GM18951 (cell line): ENCODE measurements at regions not wholly inside any gene's neighbourhood (a gene's known extent, or its start where the extent isn't known, plus 50 kb on each side); places are given as distances from the start of the nearest gene placed in this dataset.

Experiments
- POLR2A ChIP-seq: IDR thresholded peaks from 4 replicates; pipeline ENCODE4 v1.6.1; 2011; ENCODE audit warnings: mild to moderate bottlenecking; ENCODE audit not compliant: insufficient read length, insufficient read depth; ENCODE audit errors: extremely low read depth
- in situ Hi-C: fragments of 300-500 bp; cut with MboI; formaldehyde crosslinking; loops from one replicate; pipeline ENCODE4 v1.12.0; 2022; ENCODE audit warnings: low sequenced_read_pairs, mixed read lengths, inconsistent platforms; ENCODE audit not compliant: unreplicated experiment

DNA sequence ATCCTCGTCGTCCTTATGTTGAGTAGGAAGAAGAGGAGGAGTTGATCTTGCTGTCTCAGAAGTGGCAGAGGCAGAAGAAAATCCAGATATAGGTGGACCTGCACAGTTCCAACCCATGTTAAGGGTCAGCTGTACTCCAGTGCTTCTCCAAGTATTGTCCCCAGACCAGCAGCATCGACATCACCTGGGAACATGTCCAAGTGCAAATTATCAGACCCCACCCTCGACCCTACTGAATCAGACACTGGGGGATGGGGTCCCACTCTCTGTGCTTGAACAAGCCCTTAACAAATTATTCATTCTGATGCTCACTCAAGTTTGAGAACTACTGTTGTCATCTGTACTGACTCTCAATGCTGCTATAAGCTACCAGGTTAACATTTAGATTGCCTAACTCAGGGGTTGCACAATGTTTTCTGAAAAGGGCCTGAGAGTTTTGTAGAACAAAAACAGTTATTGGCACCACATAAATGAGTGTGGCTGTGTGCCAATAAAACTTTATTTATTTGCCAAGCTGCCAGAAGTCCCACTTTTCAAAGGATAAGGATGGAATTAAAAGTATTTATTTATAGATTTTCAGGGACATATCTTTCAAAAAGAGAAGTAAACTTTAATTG is 226.7 kb upstream of the IPO5 start:
- in situ Hi-C loops = no loop called here
- no peak for TF ChIP-seq POLR2A

DNA sequence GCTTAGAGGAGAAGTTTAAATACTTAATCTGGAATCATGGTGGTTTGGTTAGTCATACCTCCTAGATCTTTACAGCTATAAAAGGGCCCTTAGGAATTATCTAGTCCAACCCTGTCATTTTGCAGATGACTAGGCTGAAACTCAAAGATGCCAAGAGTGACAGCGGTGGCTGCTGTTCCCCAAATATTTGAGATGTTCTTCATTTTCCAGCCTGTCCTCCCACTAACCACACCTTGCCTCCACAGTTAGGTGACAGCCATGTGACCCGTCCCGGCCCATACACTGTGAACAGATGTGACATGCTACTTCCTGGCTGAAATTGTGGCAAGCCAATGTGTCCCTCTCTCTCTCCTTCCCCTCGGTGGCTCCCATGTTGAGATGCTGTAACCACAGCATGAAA is 225.5 kb upstream of the IPO5 start:
- in situ Hi-C loops = no loop called here
- TF ChIP-seq POLR2A = no peak

DNA sequence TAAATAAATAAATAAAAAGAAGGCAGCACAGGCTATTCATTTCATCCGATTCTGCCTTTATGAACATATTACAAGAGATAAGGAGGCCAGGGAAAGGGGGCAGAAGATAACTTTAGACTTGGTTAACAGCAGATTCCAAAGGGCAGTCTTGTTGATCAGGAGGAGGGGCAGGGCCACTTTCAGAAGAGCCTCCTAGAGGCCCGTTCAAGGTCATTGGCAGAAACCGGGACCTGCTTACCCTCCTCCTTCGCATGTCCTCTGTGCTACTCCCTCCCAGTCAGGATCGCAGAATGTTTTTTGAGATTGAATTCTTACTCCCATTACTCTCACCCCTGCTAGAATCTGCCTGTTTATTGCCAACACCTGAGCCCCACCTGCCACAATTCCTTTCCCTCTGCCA is 217.0 kb upstream of the IPO5 start:
- no peak for TF ChIP-seq POLR2A
- in situ Hi-C loops = no loop called here

DNA sequence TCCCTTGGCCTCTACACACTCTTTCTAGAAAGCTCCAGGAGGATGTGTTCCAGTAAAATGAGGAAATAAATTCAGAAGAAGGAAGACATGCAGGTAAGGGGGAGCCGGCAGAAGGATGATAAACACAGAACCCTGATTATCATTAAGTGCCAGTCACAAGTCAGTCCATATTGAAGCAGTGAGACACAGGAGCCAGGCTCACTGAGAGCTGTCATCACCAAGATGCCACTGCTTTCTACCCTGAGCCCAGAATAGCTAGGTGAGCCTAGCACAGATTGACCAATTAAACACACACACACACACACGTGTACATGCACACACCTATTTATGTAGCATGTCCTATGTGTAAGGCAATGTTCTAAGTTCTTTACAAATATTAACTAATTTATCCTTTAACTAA is 211.4 kb upstream of the IPO5 start:
- in situ Hi-C loops = no loop called here
- no peak for TF ChIP-seq POLR2A

DNA sequence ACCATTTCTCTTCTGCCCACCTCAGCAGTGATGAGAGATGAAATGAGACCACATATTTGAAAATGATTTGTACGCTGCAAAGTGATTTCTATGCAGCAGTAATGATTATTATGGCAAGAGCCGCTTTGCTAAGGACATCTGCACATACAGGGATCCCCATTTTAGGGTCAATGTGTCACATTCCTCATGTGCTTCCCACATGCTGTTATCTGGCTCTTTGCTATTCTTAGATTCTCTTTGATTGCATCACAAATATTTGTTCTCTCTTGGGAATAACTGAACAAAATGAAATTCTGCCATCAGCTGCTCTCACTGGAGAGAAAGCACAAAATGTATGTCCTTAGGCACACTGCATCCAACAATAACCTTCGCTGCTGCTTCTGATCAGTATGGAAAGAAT is 209.5 kb upstream of the IPO5 start:
- in situ Hi-C loops = no loop called here

DNA sequence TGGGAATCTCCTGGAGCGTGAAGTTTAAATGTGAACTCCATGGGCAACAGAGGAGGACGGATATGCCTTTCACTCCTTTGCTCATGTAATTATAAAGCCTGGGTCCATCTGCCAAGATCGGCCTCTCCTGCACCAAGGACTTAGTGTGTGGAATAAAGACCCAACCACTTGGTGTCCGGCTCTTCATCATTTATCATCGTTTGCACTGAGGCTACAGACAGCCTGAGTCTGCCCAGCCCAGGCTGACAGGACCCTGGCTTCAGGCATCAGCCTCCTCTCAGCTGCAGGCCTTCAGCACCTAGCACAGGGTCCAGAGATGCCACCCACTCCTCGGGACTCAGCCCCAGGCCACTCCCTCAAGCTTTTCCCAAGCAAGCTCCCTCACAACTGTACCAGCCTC is 206.8 kb upstream of the IPO5 start:
- no peak for TF ChIP-seq POLR2A

More for the DNA sequence above, 209.5 kb upstream of the IPO5 start:
- TF ChIP-seq POLR2A = no peak

DNA sequence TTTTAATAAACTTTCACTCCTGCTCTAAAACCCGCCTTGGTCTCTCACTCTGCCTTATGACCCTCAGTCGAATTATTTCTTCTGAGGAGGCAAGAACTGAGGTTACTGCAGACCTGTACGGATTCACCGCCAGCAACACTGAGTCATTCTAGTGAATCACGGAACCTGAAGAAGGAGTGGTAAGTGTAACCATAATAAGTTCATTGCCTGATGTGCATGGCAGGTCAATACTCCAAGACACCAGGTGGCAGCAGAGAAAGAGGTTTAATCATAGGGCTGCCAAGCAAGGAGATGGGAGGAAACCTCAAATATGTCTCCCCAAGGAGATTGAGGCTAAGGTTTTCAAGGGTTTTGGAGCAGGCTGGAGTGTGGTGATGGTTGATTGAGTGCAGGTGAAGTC is 204.3 kb upstream of the IPO5 start:
- no peak for TF ChIP-seq POLR2A
- in situ Hi-C loops = no loop called here

More for the DNA sequence above, 206.8 kb upstream of the IPO5 start:
- in situ Hi-C loops = no loop called here

DNA sequence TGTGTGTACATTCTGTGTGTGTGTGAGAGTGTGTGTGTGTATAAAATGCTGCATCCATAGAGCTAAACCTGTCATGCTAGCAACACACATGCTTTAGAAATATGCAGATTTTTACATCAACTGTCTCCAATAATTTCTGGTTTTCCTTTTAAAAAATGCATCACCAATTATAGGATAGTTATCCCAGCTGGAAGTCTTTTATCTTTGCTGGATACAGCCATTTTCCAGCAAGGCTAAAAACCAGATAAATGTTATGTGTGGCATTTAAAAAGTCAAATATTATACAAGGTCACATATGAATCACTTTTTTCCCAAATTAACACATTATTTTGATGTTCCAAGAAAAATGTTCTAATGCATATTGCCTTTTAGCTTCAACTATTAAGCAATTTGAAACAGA is 202.0 kb upstream of the IPO5 start:
- TF ChIP-seq POLR2A = no peak
- in situ Hi-C loops = no loop called here

DNA sequence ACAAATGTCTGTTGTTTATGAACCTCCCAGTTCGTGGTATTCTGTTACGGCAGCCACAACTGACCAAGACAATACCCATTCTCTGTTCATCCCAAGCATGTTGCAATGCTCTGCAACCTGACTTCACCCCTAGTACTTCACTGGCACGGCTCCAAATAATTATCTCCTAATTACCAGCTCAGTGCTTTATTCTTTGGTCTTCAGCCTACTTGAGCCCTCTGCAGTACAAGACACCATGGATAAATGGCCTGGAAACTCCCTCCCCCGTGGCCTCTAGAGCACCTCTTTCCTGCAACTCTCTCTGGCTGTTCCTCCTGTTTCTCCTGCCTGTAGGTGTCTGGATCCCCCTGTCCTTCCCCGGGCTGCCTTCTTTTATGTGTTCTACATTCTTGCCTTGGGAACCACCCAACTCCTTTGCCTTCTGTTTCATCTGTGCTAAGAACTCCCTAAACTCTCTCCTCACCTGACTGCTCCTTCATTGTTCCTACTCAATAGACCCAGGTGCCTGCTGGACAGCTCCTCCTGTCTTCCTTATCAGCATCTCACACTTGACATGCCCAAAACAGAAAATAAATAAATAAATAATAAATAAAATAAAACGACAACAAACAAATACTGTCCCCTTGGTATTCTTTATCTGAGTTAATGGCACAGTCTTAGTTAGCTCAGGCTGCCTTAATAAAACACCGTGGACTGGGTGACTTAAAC is 200.4 kb upstream of the IPO5 start:
- TF ChIP-seq POLR2A = no peak
- in situ Hi-C loops = no loop called here

DNA sequence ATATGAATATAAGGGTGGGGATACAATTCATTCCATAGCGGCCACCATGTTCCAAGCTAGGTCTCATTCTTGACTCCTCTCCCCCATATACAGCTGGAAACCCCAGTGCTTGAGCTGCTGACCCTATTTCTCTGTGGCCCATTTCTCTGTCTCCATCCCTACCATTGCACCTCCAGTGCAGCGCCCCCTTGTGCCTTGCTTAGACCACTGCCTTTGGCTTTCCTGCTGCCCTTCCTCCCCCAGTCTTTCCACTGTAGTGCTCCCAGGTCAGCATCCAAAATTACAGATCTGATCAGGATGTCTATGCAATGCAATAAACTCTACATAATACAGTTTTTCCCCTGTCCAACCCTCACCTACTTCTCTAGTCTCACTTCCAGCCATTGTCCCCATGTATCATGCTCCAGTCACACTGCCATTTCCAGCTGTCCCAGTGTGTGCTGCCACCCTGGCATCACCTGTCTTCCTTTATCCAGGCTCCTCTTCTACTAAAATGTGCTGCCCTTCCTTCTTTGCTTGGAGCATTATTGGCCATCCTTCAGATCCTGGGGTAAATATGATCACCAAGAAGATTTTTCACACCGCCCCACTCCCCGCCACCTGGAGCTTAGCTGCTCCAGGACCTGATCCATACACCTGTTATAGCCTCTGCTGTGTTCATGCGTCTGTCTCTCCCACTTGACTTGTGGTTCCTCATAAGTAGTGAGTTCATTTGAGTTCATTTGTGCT is 199.4 kb upstream of the IPO5 start:
- TF ChIP-seq POLR2A = no peak
- in situ Hi-C loops = no loop called here

DNA sequence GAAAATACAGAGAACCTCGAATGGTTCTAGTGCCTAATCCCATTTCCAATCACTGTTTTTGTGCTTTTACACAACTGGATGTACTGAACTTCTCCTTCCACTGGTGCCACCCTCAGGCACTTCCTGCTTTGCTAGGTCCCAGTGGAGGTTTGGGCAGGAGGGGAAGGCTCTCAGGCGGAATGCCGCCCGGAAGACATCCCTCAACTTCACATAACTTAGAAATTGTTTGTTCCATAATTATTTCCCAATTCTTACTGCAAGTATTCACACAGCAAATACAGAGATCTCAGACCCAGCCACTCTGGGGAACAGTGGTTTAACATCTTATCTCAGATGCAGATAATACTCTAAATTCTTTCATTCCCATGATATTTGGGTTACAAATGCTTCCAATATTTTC is 195.7 kb upstream of the IPO5 start:
- no peak for TF ChIP-seq POLR2A
- in situ Hi-C loops = no loop called here

DNA sequence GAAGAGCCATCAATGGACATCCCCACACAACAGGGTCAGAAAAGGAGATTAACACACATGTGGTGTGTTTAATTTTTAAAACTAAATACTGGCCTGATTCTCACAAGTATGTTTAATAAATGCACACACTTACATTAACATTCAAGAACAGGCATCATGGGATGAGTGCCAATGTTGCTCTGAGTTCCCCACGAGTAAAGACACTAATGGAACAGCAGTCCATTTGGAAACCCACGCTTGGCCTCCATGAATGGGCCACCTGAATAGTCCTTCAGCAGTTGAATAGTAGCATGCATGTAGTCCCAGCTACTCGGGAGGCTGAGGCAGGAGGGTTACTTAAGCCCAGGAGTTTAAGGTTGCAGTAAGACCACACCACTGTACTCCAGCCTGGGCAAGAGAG is 195.2 kb upstream of the IPO5 start:
- TF ChIP-seq POLR2A = no peak
- in situ Hi-C loops = no loop called here

DNA sequence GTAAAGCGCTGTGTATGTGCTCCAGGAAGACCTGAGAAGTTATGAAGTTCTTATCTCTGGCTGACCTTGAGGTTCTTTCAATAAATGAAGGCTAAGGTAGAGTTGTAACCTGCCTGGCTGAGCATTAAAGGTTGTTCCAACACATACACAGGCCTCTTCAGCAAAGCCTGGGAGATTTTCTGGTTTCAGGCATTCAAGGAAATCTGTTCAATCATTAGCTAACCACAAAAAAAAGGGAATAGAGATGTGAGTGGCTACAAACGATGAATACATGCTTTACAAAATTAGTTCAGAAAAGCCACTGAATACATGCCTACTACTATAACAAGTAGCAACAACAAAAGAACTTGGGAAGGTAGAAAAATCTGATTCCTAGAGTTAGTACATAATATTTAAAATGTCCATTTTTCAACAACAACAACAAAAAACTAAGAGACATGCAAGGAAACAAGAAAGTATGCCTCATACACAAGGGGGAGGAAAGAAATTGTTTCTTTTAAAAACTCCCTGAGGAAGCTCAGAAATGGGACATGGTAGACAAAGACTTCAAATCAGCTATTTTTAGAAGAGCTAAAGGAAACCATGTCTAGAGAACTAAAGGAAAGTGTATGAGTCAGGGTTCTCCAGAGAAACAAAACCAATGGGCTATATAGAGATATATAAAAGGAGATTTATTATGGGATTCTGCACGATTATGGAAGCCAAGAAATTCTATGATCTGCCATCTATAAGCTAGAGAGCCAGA is 191.5 kb upstream of the IPO5 start:
- in situ Hi-C loops = no loop called here
- no peak for TF ChIP-seq POLR2A
